ENCODE measurements at regions not wholly inside any gene's neighbourhood (a gene's known extent, or its start where the extent isn't known, plus 50 kb on each side); places are given as distances from the start of the nearest gene placed in this dataset.

DNA sequence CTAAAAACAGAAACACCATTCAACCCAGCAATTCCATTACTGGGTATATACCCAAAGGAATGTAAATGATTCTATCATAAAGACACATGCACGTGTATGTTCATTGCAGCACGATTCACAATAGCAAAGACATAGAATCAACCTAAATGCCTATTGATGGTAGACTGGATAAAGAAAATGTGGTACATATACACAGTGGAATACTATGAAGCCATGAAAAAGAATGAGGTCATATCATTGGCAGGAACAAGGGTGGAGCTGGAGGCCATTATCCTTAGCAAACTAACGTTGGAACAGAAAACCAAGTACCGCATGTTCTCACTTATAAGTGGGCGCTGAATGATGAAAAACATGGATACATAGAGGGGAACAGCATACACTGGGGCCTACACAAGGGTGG is 77.2 kb upstream of the MYOCD start:
- no peak overlapping the region for H3K4me3 Mint-ChIP-seq
- H3K4me1 Mint-ChIP-seq: peaks cover 23% of the 10 kb centered on the region
- H3K27me3 Mint-ChIP-seq (ENCODE audit: low read depth): no peaks in the 10 kb centered on the region
- no peak overlapping the region for H3K27ac Mint-ChIP-seq
- H3K9me3 Mint-ChIP-seq: no peaks in the 10 kb centered on the region
- no peak for TF ChIP-seq CTCF (IDR thresholded peaks at IDR 0.05; ENCODE audit: unreplicated experiment)
- DNase-seq (ENCODE audit: low spot score in 2 of 2, unreplicated experiment in 2 of 2): no peak
- no peaks in the 10 kb centered on the region for H3K36me3 Mint-ChIP-seq

- peaks cover 12% of the 10 kb centered on the region for H3K4me1 Mint-ChIP-seq
- no peaks in the 10 kb centered on the region for H3K36me3 Mint-ChIP-seq
- no peak overlapping the region for H3K4me3 Mint-ChIP-seq
- no peak for TF ChIP-seq CTCF (IDR thresholded peaks at IDR 0.05; ENCODE audit: unreplicated experiment)
- no peaks in the 10 kb centered on the region for H3K27me3 Mint-ChIP-seq (ENCODE audit: low read depth)
- H3K9me3 Mint-ChIP-seq: peaks cover 6% of the 10 kb centered on the region
- no peak for DNase-seq (ENCODE audit: low spot score in 2 of 2, unreplicated experiment in 2 of 2)
- H3K27ac Mint-ChIP-seq: no peak overlapping the region
Observed at GRCh38 chr17:12590417-12590816, 75.3 kb upstream of the MYOCD start.

DNA sequence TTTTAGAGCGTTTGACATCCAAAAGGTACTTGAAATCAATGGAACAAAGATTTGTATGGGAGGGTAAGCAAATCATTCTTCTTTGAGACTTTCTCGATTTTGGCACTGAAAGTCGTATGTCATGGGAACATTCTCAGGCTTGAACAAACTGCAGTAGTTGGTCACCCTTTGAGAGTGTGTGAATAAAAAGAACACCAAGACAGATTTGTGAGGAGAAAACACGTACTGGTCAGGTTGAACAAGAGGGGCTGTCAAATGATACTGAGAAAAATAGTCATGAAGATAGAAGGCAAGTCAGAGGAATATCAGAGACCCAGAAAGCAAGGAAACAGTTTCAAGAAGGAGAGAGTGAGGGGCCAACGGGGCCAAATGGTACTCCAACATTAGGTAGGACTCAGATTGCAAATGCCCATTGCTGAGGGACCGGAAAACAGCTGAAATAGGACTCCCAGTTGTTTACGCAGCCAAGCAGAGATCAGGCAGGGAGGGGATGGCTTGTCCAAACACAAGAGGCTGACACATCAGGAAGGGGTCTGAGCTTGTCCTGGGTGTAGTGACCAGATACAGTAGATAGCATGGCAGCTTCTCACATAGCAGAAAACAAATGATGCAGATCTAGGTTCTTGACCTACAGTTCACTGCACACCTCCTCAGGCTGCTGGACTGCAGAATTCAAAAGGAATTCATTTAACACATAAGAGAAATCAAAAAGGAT is 74.5 kb upstream of the MYOCD start:
- DNase-seq (ENCODE audit: low spot score in 2 of 2, unreplicated experiment in 2 of 2): no peak
- Mint-ChIP-seq H3K36me3 (no peaks in the 10 kb centered on the region), H3K4me1 (peaks cover 12% of the 10 kb centered on the region), H3K4me3 (no peak overlapping the region), H3K27ac (no peak overlapping the region), H3K9me3 (peaks cover 9% of the 10 kb centered on the region), H3K27me3 (ENCODE audit: low read depth) (no peaks in the 10 kb centered on the region)
- TF ChIP-seq CTCF (IDR thresholded peaks at IDR 0.05; ENCODE audit: unreplicated experiment): no peak

- H3K4me1 Mint-ChIP-seq: peaks cover 12% of the 10 kb centered on the region
- TF ChIP-seq CTCF (IDR thresholded peaks at IDR 0.05; ENCODE audit: unreplicated experiment): no peak
- no peaks in the 10 kb centered on the region for H3K27me3 Mint-ChIP-seq (ENCODE audit: low read depth)
- no peak overlapping the region for H3K27ac Mint-ChIP-seq
- peaks cover 9% of the 10 kb centered on the region for H3K9me3 Mint-ChIP-seq
- H3K4me3 Mint-ChIP-seq: no peak overlapping the region
- DNase-seq (ENCODE audit: low spot score in 2 of 2, unreplicated experiment in 2 of 2): no peak
- H3K36me3 Mint-ChIP-seq: no peaks in the 10 kb centered on the region
Observed at GRCh38 chr17:12592941-12593340, 72.7 kb upstream of the MYOCD start.

DNA sequence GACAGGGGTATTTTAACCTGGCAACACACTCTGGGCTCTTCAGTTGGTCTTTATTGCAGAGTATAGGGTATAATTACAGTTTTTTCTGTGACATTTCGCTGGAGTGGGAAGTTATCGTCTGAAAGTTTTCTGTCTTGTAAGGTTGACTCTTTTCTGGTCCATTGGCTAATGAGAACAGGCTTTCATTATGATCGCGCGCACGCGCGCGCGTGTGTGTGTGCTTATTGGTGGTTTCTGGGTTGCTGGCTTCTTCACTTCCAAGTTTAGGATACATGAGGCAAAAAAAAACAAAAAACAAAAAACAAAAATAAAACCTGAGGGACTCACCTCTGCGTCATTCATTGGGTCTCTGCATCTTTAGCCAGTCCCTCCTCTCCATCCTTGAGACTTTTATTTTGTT is 68.7 kb upstream of the MYOCD start:
- H3K36me3 Mint-ChIP-seq: no peaks in the 10 kb centered on the region
- H3K27me3 Mint-ChIP-seq (ENCODE audit: low read depth): no peaks in the 10 kb centered on the region
- no peak overlapping the region for H3K27ac Mint-ChIP-seq
- H3K9me3 Mint-ChIP-seq: peaks cover 9% of the 10 kb centered on the region
- TF ChIP-seq CTCF (IDR thresholded peaks at IDR 0.05; ENCODE audit: unreplicated experiment): no peak
- H3K4me3 Mint-ChIP-seq: no peak overlapping the region
- no peak for DNase-seq (ENCODE audit: low spot score in 2 of 2, unreplicated experiment in 2 of 2)
- peaks cover 26% of the 10 kb centered on the region for H3K4me1 Mint-ChIP-seq

DNA sequence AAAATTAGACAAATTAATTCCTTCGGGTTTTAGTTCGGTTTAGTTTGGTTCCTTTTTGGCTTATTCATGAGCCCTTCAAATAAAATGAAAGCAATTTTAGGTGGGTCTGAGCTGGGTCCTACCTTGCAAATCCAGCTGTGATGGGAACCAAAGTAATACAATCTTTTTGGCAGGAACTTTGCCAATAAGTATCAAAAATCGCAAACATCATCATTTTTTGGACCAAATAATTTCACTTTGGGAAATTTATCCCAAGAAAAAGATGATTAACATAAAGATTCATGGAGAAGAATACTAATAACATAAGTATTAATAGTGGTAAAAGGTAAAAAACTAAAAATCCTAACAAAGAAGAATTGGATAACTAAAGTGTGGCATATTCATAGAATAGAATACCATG is 67.8 kb upstream of the MYOCD start:
- Mint-ChIP-seq H3K4me1 (peaks cover 19% of the 10 kb centered on the region), H3K9me3 (peaks cover 9% of the 10 kb centered on the region), H3K36me3 (no peaks in the 10 kb centered on the region), H3K27ac (no peak overlapping the region), H3K4me3 (no peak overlapping the region), H3K27me3 (ENCODE audit: low read depth) (no peaks in the 10 kb centered on the region)
- no peak for DNase-seq (ENCODE audit: low spot score in 2 of 2, unreplicated experiment in 2 of 2)
- TF ChIP-seq CTCF (IDR thresholded peaks at IDR 0.05; ENCODE audit: unreplicated experiment): no peak
